OCI-LY1 (cell line): ENCODE measurements at regions not wholly inside any gene's neighbourhood (a gene's known extent, or its start where the extent isn't known, plus 50 kb on each side); places are given as distances from the start of the nearest gene placed in this dataset.

Experiments
- H2AFZ ChIP-seq: fragments of 200-600 bp; sonication (generic), shearing (Covaris generic); 2 replicates; pipeline ENCODE4 v1.6.0; 2014; ENCODE audit warnings: antibody characterized with exemption, mild to moderate bottlenecking, low read length
- H3F3A ChIP-seq: fragments of 200-600 bp; sonication (generic), shearing (Covaris generic); 2 replicates; pipeline ENCODE4 v1.6.0; 2014; ENCODE audit warnings: mild to moderate bottlenecking, antibody characterized with exemption, low read length, moderate library complexity; ENCODE audit not compliant: insufficient read depth
- H3K27ac ChIP-seq: fragments of 200-600 bp; sonication (generic); 2 replicates; pipeline ENCODE4 v1.5.1; 2014; ENCODE audit warnings: low read length, mixed run types, mild to moderate bottlenecking, low read depth; ENCODE audit not compliant: poor library complexity, severe bottlenecking
- H3K27me3 ChIP-seq: fragments of 200-600 bp; sonication (generic); 2 replicates; pipeline ENCODE4 v1.6.0; 2014; ENCODE audit warnings: antibody characterized with exemption, mild to moderate bottlenecking, low read length, moderate library complexity; ENCODE audit not compliant: insufficient read depth
- H3K36me3 ChIP-seq: fragments of 200-600 bp; sonication (generic); 2 replicates; pipeline ENCODE4 v1.6.1; 2014; ENCODE audit warnings: mild to moderate bottlenecking, antibody characterized with exemption, low read length, moderate library complexity, mixed read lengths; ENCODE audit not compliant: insufficient read depth
- H3K4me1 ChIP-seq: fragments of 200-600 bp; sonication (generic); 2 replicates; pipeline ENCODE4 v1.5.1; 2014; ENCODE audit warnings: mild to moderate bottlenecking, low read length, moderate library complexity; ENCODE audit not compliant: insufficient read depth, severe bottlenecking
- H3K4me2 ChIP-seq: fragments of 200-600 bp; sonication (generic), shearing (Covaris generic); 2 replicates; pipeline ENCODE4 v1.6.1; 2014; ENCODE audit warnings: low read length
- H3K4me3 ChIP-seq: fragments of 200-600 bp; sonication (generic); 2 replicates; pipeline ENCODE4 v1.5.1; 2014; ENCODE audit warnings: low read length, low read depth, mild to moderate bottlenecking, mixed read lengths; ENCODE audit not compliant: poor library complexity, severe bottlenecking
- H3K79me2 ChIP-seq: fragments of 200-600 bp; shearing (Covaris generic); 2 replicates; pipeline ENCODE4 v1.6.1; 2016; ENCODE audit warnings: mixed run types, low read length, mixed read lengths; ENCODE audit not compliant: insufficient read depth
- H3K9ac ChIP-seq: fragments of 200-600 bp; sonication (generic), shearing (Covaris generic); 2 replicates; pipeline ENCODE4 v1.6.1; 2014; ENCODE audit warnings: mild to moderate bottlenecking, low read length, mixed read lengths
- H3K9me2 ChIP-seq: fragments of 200-600 bp; sonication (generic), shearing (Covaris generic); 2 replicates; pipeline ENCODE4 v1.6.1; 2014; ENCODE audit warnings: low read depth, mild to moderate bottlenecking, low read length, mixed read lengths
- H3K9me3 ChIP-seq: fragments of 200-600 bp; shearing (Covaris generic); 2 replicates; pipeline ENCODE4 v1.6.1; 2014; ENCODE audit warnings: low read length, mixed read lengths
- H4K20me1 ChIP-seq: fragments of 200-600 bp; sonication (generic), shearing (Covaris generic); 2 replicates; pipeline ENCODE4 v1.6.0; 2016; ENCODE audit warnings: mild to moderate bottlenecking, low read length; ENCODE audit not compliant: insufficient read depth
- EZH2 ChIP-seq: fragments of 200-600 bp; sonication (generic), shearing (Covaris generic); IDR thresholded peaks from 2 replicates; pipeline ENCODE4 v1.8.0; 2017; ENCODE audit warnings: borderline replicate concordance, mixed run types, mild to moderate bottlenecking, antibody characterized with exemption, low read length, moderate library complexity, mixed read lengths
- TF ChIP-seq, protein P1 (sequence below): fragments of 200-600 bp; sonication (generic), shearing (Covaris generic); IDR thresholded peaks from 2 replicates; pipeline ENCODE4 v1.5.1; 2017; ENCODE audit warnings: mild to moderate bottlenecking, antibody characterized with exemption, low read length, moderate library complexity, mixed read lengths

DNA sequence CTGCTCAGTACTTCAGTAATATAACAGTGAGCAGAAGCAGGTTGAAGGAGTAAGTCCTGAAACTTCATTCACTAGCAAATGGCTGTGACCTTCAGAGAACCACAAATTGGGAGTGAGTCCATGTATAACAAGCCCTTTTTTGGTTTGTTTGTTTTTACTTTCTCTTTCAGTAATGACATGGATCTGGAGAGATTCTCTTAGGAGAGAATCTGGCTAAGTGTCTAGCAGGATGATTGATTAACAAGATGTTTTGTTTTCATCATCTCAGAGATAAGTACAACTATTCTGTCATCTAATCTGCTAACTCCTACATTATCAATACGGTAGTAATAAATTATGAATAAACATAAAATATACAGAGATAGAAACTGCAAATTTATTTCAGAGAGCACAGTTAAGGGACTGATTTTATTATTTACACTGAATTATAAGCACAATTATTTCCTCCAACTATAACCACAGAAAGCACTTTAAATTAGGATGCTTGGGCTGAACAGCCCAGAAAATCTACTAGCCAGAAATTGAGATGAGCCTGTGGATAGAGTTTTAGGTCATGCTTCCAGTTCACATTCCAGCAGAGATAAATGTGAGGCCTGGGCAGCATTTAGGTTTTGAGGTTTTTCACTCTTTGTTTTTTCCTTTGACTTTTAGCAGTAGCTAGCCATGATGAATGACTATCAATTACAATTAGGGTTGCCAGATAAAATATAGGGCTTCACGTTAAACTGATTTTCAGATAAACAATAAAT, 429.3 kb upstream of the FAT3 start:
- H3K36me3 ChIP-seq: no peaks in the 10 kb centered on the region
- no peak overlapping the region for H3K4me3 ChIP-seq
- no peaks in the 10 kb centered on the region for H3K9me2 ChIP-seq
- no peaks in the 10 kb centered on the region for H3K27me3 ChIP-seq
- no peak overlapping the region for H2AFZ ChIP-seq
- H3K79me2 ChIP-seq: no peaks in the 10 kb centered on the region
- no peak overlapping the region for H3K9ac ChIP-seq
- no peak overlapping the region for H3K27ac ChIP-seq
- H3K9me3 ChIP-seq: no peaks in the 10 kb centered on the region
- H3K4me2 ChIP-seq: no peak overlapping the region
- no peaks in the 10 kb centered on the region for H4K20me1 ChIP-seq
- TF ChIP-seq, protein P1, sequence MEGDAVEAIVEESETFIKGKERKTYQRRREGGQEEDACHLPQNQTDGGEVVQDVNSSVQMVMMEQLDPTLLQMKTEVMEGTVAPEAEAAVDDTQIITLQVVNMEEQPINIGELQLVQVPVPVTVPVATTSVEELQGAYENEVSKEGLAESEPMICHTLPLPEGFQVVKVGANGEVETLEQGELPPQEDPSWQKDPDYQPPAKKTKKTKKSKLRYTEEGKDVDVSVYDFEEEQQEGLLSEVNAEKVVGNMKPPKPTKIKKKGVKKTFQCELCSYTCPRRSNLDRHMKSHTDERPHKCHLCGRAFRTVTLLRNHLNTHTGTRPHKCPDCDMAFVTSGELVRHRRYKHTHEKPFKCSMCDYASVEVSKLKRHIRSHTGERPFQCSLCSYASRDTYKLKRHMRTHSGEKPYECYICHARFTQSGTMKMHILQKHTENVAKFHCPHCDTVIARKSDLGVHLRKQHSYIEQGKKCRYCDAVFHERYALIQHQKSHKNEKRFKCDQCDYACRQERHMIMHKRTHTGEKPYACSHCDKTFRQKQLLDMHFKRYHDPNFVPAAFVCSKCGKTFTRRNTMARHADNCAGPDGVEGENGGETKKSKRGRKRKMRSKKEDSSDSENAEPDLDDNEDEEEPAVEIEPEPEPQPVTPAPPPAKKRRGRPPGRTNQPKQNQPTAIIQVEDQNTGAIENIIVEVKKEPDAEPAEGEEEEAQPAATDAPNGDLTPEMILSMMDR: no peak
- TF ChIP-seq EZH2: no peak
- H3F3A ChIP-seq: no peaks in the 10 kb centered on the region
- no peaks in the 10 kb centered on the region for H3K4me1 ChIP-seq

DNA sequence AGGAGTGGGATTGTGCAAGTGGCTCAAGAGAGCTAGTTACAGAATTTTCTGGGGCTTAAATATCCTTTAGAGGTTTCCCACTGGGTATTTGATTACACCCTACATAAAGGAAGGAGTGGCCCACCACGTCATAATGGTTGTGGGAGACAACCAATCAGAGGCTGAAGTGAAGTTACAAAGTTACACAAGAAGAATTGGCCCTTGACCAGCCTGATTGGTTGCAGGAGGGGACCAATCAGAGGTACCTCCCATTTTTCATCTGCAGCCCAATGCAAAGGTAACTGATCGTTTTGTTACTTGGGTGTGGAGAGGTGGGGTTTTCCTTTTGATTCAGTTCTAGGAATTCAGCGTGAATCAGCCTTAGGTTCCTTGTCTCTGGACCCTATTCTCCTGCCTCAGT, 430.5 kb upstream of the FAT3 start:
- TF ChIP-seq, protein P1: no peak
- no peak for TF ChIP-seq EZH2
- Histone ChIP-seq H3K9me3 (no peaks in the 10 kb centered on the region), H3K4me3 (no peak overlapping the region), H3K4me2 (no peak overlapping the region), H3K27me3 (no peaks in the 10 kb centered on the region), H3K79me2 (no peaks in the 10 kb centered on the region), H3K4me1 (no peaks in the 10 kb centered on the region), H2AFZ (no peak overlapping the region), H3K9me2 (no peaks in the 10 kb centered on the region), H3F3A (no peaks in the 10 kb centered on the region), H3K36me3 (no peaks in the 10 kb centered on the region), H3K9ac (no peak overlapping the region), H3K27ac (no peak overlapping the region), H4K20me1 (no peaks in the 10 kb centered on the region)

GRCh38 chr11:91792779-91793262, 431.8 kb upstream of the FAT3 start:
- H3F3A ChIP-seq: no peaks in the 10 kb centered on the region
- no peaks in the 10 kb centered on the region for H3K79me2 ChIP-seq
- H3K4me2 ChIP-seq: no peak overlapping the region
- no peaks in the 10 kb centered on the region for H4K20me1 ChIP-seq
- no peak overlapping the region for H3K27ac ChIP-seq
- H3K4me3 ChIP-seq: no peak overlapping the region
- no peaks in the 10 kb centered on the region for H3K9me3 ChIP-seq
- no peak overlapping the region for H2AFZ ChIP-seq
- no peaks in the 10 kb centered on the region for H3K36me3 ChIP-seq
- H3K4me1 ChIP-seq: no peaks in the 10 kb centered on the region
- no peak overlapping the region for H3K9ac ChIP-seq
- H3K27me3 ChIP-seq: no peaks in the 10 kb centered on the region
- TF ChIP-seq EZH2: no peak
- TF ChIP-seq, protein P1: no peak
- no peaks in the 10 kb centered on the region for H3K9me2 ChIP-seq
